HUES6 (cell line): ENCODE measurements at regions not wholly inside any gene's neighbourhood (a gene's known extent, or its start where the extent isn't known, plus 50 kb on each side); places are given as distances from the start of the nearest gene placed in this dataset.
"Not testable (repeated sequence)": the region's sequence is repeated elsewhere in the genome, so short reads cannot be mapped to it uniquely, and the experiment has no call there.

Source experiments
- H3K27ac ChIP-seq: 2 replicates; pipeline ENCODE4 v1.7.0; 2013; ENCODE audit warnings: low read depth, mild to moderate bottlenecking, low read length, inconsistent platforms
- H3K27me3 ChIP-seq: 2 replicates; pipeline ENCODE4 v1.6.1; 2013; ENCODE audit warnings: low read length; ENCODE audit not compliant: control insufficient read depth, insufficient read depth
- H3K36me3 ChIP-seq: 2 replicates; pipeline ENCODE4 v1.6.1; 2013; ENCODE audit warnings: low read length; ENCODE audit not compliant: control insufficient read depth, insufficient read depth
- H3K4me1 ChIP-seq: 2 replicates; pipeline ENCODE4 v1.6.1; 2013; ENCODE audit warnings: low read length; ENCODE audit not compliant: control insufficient read depth, insufficient read depth
- H3K4me3 ChIP-seq: 2 replicates; pipeline ENCODE4 v1.5.1; 2013; ENCODE audit warnings: low read depth, low read length
- H3K9ac ChIP-seq: one replicate; pipeline ENCODE4 v1.6.1; 2013; ENCODE audit warnings: mild to moderate bottlenecking, low read length
- H3K9me3 ChIP-seq: 2 replicates; pipeline ENCODE4 v1.6.1; 2013; ENCODE audit warnings: low read depth, low read length; ENCODE audit not compliant: control insufficient read depth, insufficient read depth

DNA sequence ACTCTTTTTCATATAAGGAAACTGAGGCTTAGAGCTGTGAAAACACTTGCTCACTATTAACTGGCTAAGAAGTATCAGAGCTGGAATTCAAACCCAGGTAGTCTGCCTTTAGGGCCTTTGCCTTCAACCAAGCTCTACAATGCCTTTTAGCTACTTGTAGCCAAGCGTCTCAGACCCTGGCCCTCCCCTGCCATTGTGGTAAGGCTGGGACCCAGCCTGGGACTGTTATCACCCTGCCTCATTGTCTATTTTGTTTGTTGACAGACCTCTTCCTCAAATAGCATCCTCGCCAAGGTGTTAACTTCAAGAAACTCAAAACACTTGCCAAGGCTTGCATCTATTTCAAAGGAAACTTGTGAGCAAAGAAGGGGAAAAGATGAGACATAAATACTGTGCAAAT, 76.7 kb upstream of the CD28 start:
- H3K36me3 ChIP-seq: no peaks in the 10 kb centered on the region
- H3K4me3 ChIP-seq: no peak overlapping the region
- no peak overlapping the region for H3K9ac ChIP-seq
- no peaks in the 10 kb centered on the region for H3K4me1 ChIP-seq
- no peaks in the 10 kb centered on the region for H3K9me3 ChIP-seq
- H3K27ac ChIP-seq: no peak overlapping the region
- no peaks in the 10 kb centered on the region for H3K27me3 ChIP-seq

DNA sequence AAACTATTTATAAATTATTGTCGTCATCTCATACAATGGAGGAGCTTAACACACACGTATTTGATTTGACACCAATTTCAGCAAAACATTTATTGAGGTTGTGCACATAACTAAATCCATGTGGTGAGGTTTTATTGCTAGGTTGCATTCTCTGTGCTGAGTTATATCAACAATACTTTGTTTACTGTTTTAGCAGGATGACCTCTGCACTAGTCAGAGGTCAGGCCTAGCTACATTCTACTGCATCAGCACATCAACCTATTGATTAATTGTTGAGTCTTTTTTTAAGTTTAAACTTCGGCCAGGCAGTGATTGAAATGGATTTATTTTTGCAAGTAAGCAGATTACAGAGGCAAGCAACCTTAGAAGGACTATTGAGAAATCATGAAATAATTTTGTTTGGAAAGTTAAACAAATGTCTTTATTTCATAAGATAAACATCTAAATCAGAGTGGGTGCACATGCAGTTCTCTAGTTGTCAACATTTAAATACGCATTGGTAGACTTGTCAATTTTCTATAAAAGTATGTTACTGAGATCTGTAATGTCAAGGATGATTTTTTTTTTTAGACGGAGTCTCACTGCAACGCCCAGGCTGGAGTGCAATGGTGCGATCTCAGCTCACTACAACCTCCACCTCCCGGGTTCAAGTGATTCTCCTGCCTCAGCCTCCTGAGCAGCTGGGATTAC, 75.2 kb upstream of the CD28 start:
- no peak overlapping the region for H3K9ac ChIP-seq
- no peaks in the 10 kb centered on the region for H3K27me3 ChIP-seq
- H3K9me3 ChIP-seq: no peaks in the 10 kb centered on the region
- H3K27ac ChIP-seq: no peak overlapping the region
- no peaks in the 10 kb centered on the region for H3K36me3 ChIP-seq
- no peak overlapping the region for H3K4me3 ChIP-seq
- H3K4me1 ChIP-seq: no peaks in the 10 kb centered on the region

DNA sequence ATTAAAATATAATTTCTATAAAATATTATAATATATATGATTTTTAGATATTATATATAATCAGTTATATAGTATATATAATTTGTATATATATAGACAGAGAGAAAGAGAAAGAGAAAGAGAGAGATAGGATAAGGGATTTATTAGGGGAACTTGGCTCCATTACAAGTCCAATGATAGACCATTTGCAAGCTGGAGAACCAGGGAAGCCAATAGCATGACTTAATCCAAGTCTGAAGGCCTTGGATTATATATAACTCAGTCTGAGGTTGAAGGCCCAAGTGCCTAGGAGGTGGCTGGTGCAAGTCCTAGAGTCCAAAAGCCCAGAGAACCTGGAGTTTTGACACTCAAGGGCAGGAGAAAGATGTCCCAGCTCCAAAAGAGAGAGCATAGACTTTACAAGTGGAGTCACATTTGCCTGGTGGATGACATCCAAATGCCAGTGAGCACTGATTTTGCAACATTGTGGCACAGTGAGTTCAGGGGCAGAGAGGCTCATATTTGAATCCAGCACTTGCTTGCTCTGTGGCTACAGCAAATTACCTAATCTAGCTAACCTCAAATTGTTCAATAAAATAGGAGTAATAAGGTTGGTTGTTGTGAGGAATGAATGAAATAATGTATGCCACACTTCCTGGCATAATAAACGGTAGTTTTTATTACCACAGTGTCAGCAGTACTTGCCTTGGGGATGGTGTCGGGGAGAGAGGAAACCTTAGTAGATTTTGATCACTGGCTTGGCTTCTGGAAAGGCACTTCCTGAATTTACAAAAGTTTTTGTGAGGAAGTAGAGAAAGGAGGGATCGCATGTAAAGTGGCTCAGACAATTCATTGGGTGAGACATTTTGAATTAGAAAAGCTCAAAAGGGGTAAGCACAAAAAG, 69.6 kb upstream of the CD28 start:
- Histone ChIP-seq H3K27me3 (no peaks in the 10 kb centered on the region), H3K9ac (no peak overlapping the region), H3K36me3 (no peaks in the 10 kb centered on the region), H3K9me3 (no peaks in the 10 kb centered on the region), H3K4me3 (no peak overlapping the region), H3K27ac (no peak overlapping the region), H3K4me1 (peaks cover 15% of the 10 kb centered on the region)

DNA sequence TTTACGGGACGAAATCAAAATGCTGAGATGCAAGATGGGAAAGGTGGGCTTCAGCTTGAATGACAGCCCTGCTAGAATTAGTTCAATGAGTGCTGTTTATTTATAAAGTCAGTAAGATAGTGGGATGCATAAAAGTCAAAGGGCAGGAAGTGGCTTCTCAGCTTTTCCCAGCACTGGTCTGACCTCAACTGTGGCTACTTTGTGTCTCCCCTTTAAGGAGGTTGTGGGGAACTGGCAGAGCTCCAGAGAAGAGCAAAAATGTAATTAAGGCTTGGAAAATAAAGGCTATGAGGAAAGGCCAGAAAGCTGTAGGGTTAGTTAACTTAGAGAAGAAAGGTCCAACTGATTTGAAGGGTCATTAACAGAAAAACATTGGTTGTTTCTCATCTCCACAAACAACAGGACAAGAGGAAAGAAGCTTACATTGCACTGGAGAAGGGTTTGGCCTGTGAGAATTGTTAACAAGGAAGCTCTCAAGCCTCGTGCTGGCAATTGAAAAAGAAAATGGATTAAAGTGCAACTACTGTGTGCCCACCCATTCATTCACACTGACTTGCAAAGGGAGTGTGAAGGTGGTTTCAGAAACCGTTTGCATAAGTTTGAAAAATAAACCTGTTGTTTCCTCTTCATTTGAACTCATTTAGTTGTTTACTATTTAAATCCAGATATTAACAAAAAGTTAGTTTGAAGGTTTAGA, 68.8 kb upstream of the CD28 start:
- Histone ChIP-seq H3K9ac (no peak overlapping the region), H3K27me3 (no peaks in the 10 kb centered on the region), H3K27ac (no peak overlapping the region), H3K4me3 (no peak overlapping the region), H3K4me1 (peaks cover 15% of the 10 kb centered on the region), H3K36me3 (no peaks in the 10 kb centered on the region), H3K9me3 (no peaks in the 10 kb centered on the region)

DNA sequence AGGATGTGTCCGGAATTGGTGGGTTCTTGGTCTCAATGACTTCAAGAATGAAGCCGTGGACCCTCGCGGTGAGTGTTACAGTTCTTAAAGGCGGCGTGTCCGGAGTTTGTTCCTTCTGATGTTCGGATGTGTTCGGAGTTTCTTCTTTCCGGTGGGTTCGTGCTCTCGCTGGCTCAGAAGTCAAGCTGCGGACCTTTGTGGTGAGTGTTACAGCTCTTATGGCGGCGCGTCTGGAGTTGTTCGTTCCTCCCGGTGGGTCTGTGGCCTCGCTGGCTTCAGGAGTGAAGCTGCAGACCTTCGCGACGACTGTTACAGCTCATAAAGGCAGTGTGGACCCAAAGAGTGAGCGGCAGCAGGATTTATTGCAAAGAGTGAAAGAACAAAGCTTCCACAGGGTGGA, 64.6 kb upstream of the CD28 start:
- not testable (repeated sequence) for H3K36me3 ChIP-seq, H3K27ac ChIP-seq, H3K27me3 ChIP-seq, H3K4me3 ChIP-seq, H3K9ac ChIP-seq, H3K9me3 ChIP-seq
- H3K4me1 ChIP-seq: peaks cover 13% of the 10 kb centered on the region

DNA sequence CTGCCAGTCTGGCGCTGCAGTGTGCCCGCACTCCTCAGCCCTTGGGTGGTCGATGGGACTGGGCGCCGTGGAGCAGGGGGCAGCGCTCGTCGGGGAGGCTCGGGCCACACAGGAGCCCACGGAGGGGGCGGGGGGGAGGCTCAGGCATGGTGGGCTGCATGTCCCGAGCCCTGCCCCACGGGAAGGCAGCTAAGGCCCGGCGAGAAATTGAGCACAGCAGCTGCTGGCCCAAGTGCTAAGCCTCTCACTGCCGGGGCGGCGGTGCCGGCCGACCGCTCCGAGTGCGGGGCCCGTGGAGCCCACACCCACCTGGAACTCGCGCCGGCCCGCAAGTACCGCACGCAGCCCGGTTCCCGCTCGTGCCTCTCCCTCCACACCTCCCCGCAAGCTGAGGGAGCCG, 63.6 kb upstream of the CD28 start:
- not testable (repeated sequence) for H3K36me3 ChIP-seq, H3K4me1 ChIP-seq, H3K9me3 ChIP-seq, H3K27me3 ChIP-seq, H3K27ac ChIP-seq, H3K4me3 ChIP-seq, H3K9ac ChIP-seq

DNA sequence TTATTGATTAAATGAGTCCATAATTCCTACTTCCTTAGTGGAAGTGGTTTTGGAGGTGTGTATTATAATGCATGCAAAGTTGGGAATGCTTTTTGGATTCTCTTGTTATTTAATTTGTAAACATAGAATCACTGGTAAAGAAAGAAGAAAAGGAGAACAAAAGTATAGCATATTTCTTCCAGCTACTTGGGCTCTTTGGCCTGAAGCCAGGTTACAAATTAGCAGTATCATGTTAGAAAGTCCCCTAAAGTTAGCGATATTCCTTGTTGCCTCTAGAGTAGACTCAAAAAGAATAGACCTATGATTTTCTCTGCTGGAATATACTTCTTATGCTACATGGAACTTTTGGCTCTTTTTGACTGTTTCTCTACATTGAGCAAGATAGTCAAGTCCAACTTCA, 60.6 kb upstream of the CD28 start:
- Histone ChIP-seq H3K9me3 (peaks cover 3% of the 10 kb centered on the region), H3K9ac (no peak overlapping the region), H3K36me3 (no peaks in the 10 kb centered on the region), H3K27ac (no peak overlapping the region), H3K4me3 (no peak overlapping the region), H3K27me3 (no peaks in the 10 kb centered on the region), H3K4me1 (peaks cover 6% of the 10 kb centered on the region; the same call in 1 of the 2 replicates)

DNA sequence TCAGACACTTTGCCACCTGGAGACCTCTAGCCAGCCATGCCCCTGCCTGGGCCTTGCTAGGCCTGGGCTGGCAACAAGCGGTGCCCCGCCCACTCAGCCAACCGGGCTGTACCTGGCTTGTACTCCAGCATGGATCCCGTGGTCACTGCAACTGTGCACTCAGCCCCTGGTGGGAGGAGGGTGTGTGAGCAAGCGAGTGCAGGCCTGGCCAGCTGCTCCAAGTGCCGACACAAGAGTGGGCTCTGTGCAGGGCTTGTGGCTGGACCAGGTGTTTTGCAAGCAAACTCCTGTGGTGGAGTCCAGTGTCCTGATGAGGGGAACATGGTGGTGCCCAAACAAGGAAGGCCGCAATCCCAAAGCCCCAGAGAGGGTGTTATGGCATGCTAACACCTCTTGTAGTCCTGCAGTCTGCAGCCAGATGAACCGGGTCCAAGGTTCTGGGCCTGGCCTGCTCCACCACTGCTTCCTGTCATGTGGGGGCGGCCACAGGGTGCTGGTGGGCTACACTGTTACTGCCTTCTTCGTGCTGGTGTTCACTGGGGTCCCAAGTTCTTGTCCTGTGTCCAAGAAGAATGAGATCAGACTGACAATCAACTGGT, 60.1 kb upstream of the CD28 start:
- no peak overlapping the region for H3K27ac ChIP-seq
- H3K36me3 ChIP-seq: no peaks in the 10 kb centered on the region
- H3K4me3 ChIP-seq: no peak overlapping the region
- no peaks in the 10 kb centered on the region for H3K27me3 ChIP-seq
- no peak overlapping the region for H3K9ac ChIP-seq
- peaks cover 6% of the 10 kb centered on the region; the same call in 1 of the 2 replicates for H3K4me1 ChIP-seq
- peaks cover 3% of the 10 kb centered on the region for H3K9me3 ChIP-seq

DNA sequence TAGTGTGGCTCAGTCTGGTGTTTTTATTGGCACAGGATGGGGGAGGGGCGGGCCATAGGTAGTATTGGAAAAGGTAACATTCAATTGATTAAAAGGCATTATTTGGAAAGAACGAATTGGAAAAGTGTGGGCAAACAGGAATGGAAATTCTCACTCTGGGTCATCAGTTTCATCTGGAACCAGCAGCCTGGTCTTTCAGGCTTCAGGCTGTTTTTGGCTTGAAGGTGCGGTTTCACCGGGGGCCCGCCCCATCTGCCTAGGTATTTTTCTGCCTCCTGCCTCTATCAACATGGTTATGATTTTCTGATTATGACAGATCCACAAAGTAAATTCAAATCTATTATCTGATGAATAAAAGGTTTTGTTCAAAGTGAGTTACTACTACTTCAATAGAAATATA, 59.5 kb upstream of the CD28 start:
- H3K9ac ChIP-seq: no peak overlapping the region
- H3K4me1 ChIP-seq: peaks cover 6% of the 10 kb centered on the region; the same call in 1 of the 2 replicates
- H3K9me3 ChIP-seq: peaks cover 3% of the 10 kb centered on the region
- H3K27me3 ChIP-seq: no peaks in the 10 kb centered on the region
- no peak overlapping the region for H3K4me3 ChIP-seq
- no peaks in the 10 kb centered on the region for H3K36me3 ChIP-seq
- no peak overlapping the region for H3K27ac ChIP-seq

DNA sequence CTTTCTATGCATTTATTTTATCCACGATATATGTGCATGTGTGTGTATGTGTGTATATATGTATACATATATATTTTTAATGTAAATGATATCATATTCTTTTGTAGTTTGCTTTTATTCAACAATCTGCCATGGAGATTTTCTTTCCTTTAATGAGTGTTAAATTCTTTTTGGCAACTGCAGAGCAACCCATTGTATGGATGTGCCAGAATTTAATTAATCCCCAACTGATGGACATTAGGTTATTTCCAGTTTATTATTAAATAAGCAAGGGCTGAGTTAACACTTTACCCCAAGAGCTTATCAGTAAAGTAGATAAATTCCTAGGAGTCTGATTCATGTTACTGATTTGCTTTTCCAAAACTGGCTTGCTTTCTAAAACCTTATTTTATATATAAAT, 58.9 kb upstream of the CD28 start:
- H3K27me3 ChIP-seq: no peaks in the 10 kb centered on the region
- H3K4me1 ChIP-seq: peaks cover 6% of the 10 kb centered on the region; the same call in 1 of the 2 replicates
- no peak overlapping the region for H3K27ac ChIP-seq
- H3K9me3 ChIP-seq: peaks cover 3% of the 10 kb centered on the region
- H3K4me3 ChIP-seq: no peak overlapping the region
- H3K36me3 ChIP-seq: no peaks in the 10 kb centered on the region
- H3K9ac ChIP-seq: no peak overlapping the region
